Astrocyte (in vitro differentiated cells and primary cell): ENCODE measurements at regions not wholly inside any gene's neighbourhood (a gene's known extent, or its start where the extent isn't known, plus 50 kb on each side); places are given as distances from the start of the nearest gene placed in this dataset.

ENCODE experiments used
- EZH2 ChIP-seq: IDR thresholded peaks from 2 replicates; pipeline ENCODE4 v1.6.1; 2012; ENCODE audit warnings: mild to moderate bottlenecking, low read length, inconsistent platforms; ENCODE audit not compliant: insufficient read depth
- TF ChIP-seq, protein P1 (sequence below): IDR thresholded peaks from 2 replicates; pipeline ENCODE4 v1.5.1; 2011; ENCODE audit warnings: low read depth, mild to moderate bottlenecking, inconsistent platforms, low read length, moderate library complexity; ENCODE audit not compliant: insufficient read depth

DNA sequence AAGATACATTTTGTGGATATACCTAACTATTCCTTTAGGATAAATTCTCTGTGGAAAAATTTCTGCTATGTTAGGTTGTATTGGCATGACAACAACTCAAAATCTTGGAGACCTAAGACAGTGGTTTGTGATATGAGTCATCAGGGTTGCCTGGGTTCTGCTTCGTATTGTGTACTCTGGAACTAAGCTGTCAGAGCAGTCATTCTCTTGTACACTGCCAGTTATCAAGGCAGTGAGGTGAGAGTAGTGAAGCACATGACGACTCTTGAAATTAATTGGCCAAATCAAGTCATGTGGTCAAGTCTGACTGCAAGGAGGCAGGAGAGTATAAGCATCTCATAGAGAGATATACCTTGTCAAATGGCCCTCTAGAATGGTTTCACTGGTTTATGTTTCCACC lies 104.4 kb downstream of the FANCF start:
- TF ChIP-seq, protein P1, sequence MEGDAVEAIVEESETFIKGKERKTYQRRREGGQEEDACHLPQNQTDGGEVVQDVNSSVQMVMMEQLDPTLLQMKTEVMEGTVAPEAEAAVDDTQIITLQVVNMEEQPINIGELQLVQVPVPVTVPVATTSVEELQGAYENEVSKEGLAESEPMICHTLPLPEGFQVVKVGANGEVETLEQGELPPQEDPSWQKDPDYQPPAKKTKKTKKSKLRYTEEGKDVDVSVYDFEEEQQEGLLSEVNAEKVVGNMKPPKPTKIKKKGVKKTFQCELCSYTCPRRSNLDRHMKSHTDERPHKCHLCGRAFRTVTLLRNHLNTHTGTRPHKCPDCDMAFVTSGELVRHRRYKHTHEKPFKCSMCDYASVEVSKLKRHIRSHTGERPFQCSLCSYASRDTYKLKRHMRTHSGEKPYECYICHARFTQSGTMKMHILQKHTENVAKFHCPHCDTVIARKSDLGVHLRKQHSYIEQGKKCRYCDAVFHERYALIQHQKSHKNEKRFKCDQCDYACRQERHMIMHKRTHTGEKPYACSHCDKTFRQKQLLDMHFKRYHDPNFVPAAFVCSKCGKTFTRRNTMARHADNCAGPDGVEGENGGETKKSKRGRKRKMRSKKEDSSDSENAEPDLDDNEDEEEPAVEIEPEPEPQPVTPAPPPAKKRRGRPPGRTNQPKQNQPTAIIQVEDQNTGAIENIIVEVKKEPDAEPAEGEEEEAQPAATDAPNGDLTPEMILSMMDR, result no peak
- no peak for TF ChIP-seq EZH2
